Panc1 (cell line): ENCODE measurements at regions not wholly inside any gene's neighbourhood (a gene's known extent, or its start where the extent isn't known, plus 50 kb on each side); places are given as distances from the start of the nearest gene placed in this dataset.

Experiments
- ATAC-seq: fragments of 200-7000 bp; cut with Tn5 transposase; 2 replicates; pipeline ENCODE4 v1.9.1; 2020; ENCODE audit warnings: mild to moderate bottlenecking, moderate library complexity
- BruUV-seq: library from RNA; stranded (reverse); fragments of 400-500 nt; replicated peaks from 2 replicates; lab custom pipeline; 2021; lab: Mats Ljungman, UMichigan
- CTCF ChIA-PET: fragments of 300-600 bp; sonication (Branson Sonifier 250); formaldehyde crosslinking; loops from one replicate; lab custom pipeline; 2022; ENCODE audit warnings: antibody characterized with exemption; lab: Charles Lee
- POLR2A ChIA-PET: fragments of 300-600 bp; sonication (Branson Sonifier 250); formaldehyde crosslinking; loops from one replicate; lab custom pipeline; 2022; ENCODE audit warnings: antibody characterized with exemption; lab: Charles Lee
- DNase-seq: peaks from one replicate; pipeline ENCODE4 v3.0.0-alpha.2; 2010; ENCODE audit warnings: low read depth, low spot score
- H3K27ac ChIP-seq: 2 replicates; pipeline ENCODE4 v1.5.1; 2011; ENCODE audit warnings: mild to moderate bottlenecking, low read length, inconsistent platforms
- H3K27me3 ChIP-seq: fragments of 200-500 bp; sonication (Bioruptor generic); 2 replicates; pipeline ENCODE4 v1.6.0; 2014; ENCODE audit warnings: low read length, inconsistent platforms; ENCODE audit not compliant: control insufficient read depth, insufficient read depth
- H3K36me3 ChIP-seq: fragments of 200-500 bp; sonication (Bioruptor generic); 2 replicates; pipeline ENCODE4 v1.5.1; 2014; ENCODE audit warnings: inconsistent platforms, mild to moderate bottlenecking, low read length, moderate library complexity; ENCODE audit not compliant: control insufficient read depth, insufficient read depth
- H3K4me1 ChIP-seq: 2 replicates; pipeline ENCODE4 v1.5.1; 2011; ENCODE audit warnings: inconsistent platforms, mild to moderate bottlenecking, low read length, moderate library complexity; ENCODE audit not compliant: control insufficient read depth, insufficient read depth
- H3K4me3 ChIP-seq, 2 experiments: 2 replicates each; pipeline ENCODE4 v1.5.1; 2011 to 2012; ENCODE audit warnings: low read depth in 2 of 2, low read length in 2 of 2, mild to moderate bottlenecking in 2 of 2, inconsistent platforms in 1 of 2, moderate library complexity in 1 of 2
- H3K9me3 ChIP-seq: fragments of 200-500 bp; sonication (Bioruptor generic); 2 replicates; pipeline ENCODE4 v1.5.1; 2014; ENCODE audit warnings: low read depth, mild to moderate bottlenecking, inconsistent platforms, low read length, moderate library complexity; ENCODE audit not compliant: control insufficient read depth, insufficient read depth
- POLR2AphosphoS5 ChIP-seq: IDR thresholded peaks from 2 replicates; pipeline ENCODE4 v1.6.1; 2012; ENCODE audit warnings: mild to moderate bottlenecking, low read depth, low read length, moderate library complexity
- SIN3A ChIP-seq: IDR thresholded peaks from 2 replicates; pipeline ENCODE4 v1.6.1; 2012; ENCODE audit warnings: low read depth, mild to moderate bottlenecking, low read length, moderate library complexity, borderline replicate concordance; ENCODE audit not compliant: insufficient read depth
- TCF7L2 ChIP-seq: IDR thresholded peaks from 2 replicates; pipeline ENCODE4 v1.6.1; 2011; ENCODE audit warnings: mild to moderate bottlenecking, low read depth, low read length, inconsistent platforms
- in situ Hi-C: cut with HindIII; loops from 2 replicates; pipeline ENCODE4 v1.10.0; 2016; ENCODE audit warnings: low sequenced_read_pairs, low pct_unique_long_range_greater_than_20kb
- intact Hi-C: fragments of 100-400 bp; cut with micrococcal nuclease; formaldehyde crosslinking; loops from one replicate; pipeline ENCODE4 v1.10.0; 2022; ENCODE audit not compliant: unreplicated experiment
- TF ChIP-seq, protein P1 (sequence below): fragments of 450-650 bp; IDR thresholded peaks from 2 replicates; pipeline ENCODE4 v1.5.1; 2017; ENCODE audit warnings: mild to moderate bottlenecking
- TF ChIP-seq, protein P2 (sequence below), 2 experiments: IDR thresholded peaks; 2 replicates each; pipeline ENCODE4 v1.6.1; 2011 to 2012; ENCODE audit warnings: low read depth in 2 of 2, control low read depth in 1 of 2, low read length in 1 of 2, mild to moderate bottlenecking in 1 of 2, moderate library complexity in 1 of 2; ENCODE audit not compliant: insufficient read depth in 1 of 2

DNA sequence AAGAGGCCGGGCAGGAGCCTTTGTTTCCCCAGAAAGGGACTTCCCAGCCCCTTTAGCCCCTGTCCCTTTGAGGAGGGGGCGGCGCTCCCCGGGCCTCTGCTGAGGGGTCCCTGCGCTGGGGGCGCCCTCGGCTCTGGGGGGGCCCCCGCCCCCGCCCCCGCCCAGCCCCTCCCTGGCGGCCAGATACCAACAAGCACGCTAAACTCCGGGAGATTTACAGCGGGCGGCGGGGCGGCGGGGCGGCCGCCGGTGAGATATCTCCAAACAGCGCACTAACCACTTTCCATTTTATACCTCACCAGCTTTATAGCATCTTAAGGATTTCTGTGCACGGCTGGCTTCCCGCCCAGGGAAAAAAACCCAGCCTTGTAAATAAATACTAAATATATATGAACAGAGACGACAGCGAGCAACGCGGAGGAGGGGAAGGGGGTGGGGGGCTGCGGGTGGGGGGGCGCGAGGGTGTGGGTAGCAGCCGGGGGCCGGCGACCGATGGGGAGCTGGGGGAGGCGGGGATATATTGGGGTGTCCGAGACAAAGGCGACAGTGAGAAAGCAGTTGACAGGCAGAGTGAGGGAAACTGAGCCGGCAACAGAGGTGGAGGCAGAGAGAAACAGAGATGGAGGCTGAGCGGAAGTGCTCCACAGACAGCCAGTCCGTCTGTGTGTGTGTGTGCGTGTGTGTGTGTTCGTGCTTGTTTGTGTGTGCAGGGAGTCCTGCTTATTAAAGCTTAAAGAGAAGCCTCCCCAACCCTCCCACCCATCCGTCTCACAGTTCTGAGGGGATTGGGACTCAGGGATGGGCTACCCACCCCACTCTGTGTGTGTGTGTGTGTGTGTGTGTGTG lies 85.8 kb downstream of the HIF1AN start:
- DNase-seq (no peak), ATAC-seq (no peak)
- Histone ChIP-seq H3K4me3 (no peak overlapping the region), H3K4me1 (no peaks in the 10 kb centered on the region), H3K36me3 (no peaks in the 10 kb centered on the region), H3K27ac (no peak overlapping the region), H3K9me3 (no peaks in the 10 kb centered on the region), H3K27me3 (peaks cover 22% of the 10 kb centered on the region)
- BruUV-seq = no TSS peak
- CTCF ChIA-PET = interaction anchor here (0.6 to 0.7 kb wide), 2 partner anchors 27 to 196 kb away, joined by 3 to 6 read pairs; no protein-coding TSS in a partner anchor
- POLR2A ChIA-PET = no interaction called here
- TF ChIP-seq, protein P1, sequence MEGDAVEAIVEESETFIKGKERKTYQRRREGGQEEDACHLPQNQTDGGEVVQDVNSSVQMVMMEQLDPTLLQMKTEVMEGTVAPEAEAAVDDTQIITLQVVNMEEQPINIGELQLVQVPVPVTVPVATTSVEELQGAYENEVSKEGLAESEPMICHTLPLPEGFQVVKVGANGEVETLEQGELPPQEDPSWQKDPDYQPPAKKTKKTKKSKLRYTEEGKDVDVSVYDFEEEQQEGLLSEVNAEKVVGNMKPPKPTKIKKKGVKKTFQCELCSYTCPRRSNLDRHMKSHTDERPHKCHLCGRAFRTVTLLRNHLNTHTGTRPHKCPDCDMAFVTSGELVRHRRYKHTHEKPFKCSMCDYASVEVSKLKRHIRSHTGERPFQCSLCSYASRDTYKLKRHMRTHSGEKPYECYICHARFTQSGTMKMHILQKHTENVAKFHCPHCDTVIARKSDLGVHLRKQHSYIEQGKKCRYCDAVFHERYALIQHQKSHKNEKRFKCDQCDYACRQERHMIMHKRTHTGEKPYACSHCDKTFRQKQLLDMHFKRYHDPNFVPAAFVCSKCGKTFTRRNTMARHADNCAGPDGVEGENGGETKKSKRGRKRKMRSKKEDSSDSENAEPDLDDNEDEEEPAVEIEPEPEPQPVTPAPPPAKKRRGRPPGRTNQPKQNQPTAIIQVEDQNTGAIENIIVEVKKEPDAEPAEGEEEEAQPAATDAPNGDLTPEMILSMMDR = no peak
- intact Hi-C loops = no loop called here
- in situ Hi-C loops = no loop called here

DNA sequence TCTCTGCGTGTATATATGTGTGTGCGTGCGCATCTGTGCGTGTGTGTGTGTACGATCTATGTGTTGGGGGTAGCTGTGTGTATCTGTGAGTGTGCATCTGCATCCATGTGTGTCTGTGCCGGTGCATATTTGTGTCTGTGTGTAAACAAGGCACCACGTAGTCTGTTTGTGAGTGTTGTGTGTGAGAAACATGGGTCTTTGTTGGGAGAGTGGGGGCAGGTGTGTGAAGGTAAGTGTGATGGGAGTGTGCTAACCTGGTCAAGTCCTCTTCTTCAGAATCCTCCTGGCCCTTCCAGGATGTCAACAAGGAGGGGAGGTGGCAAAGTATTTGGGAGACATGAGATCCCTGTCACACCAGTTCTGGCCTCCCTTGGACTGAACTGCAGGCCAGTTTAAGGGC lies 87.2 kb downstream of the HIF1AN start:
- Histone ChIP-seq H3K4me1 (no peaks in the 10 kb centered on the region), H3K4me3 (no peak overlapping the region), H3K9me3 (no peaks in the 10 kb centered on the region), H3K27ac (no peak overlapping the region), H3K36me3 (no peaks in the 10 kb centered on the region), H3K27me3 (peaks cover 12% of the 10 kb centered on the region)
- intact Hi-C loops (no loop called here), in situ Hi-C loops (no loop called here)
- ATAC-seq = no peak
- DNase-seq = no peak
- TF ChIP-seq TCF7L2 (no peak), POLR2AphosphoS5 (no peak), SIN3A (no peak)
- TF ChIP-seq, protein P1 = no peak
- TF ChIP-seq, protein P2, sequence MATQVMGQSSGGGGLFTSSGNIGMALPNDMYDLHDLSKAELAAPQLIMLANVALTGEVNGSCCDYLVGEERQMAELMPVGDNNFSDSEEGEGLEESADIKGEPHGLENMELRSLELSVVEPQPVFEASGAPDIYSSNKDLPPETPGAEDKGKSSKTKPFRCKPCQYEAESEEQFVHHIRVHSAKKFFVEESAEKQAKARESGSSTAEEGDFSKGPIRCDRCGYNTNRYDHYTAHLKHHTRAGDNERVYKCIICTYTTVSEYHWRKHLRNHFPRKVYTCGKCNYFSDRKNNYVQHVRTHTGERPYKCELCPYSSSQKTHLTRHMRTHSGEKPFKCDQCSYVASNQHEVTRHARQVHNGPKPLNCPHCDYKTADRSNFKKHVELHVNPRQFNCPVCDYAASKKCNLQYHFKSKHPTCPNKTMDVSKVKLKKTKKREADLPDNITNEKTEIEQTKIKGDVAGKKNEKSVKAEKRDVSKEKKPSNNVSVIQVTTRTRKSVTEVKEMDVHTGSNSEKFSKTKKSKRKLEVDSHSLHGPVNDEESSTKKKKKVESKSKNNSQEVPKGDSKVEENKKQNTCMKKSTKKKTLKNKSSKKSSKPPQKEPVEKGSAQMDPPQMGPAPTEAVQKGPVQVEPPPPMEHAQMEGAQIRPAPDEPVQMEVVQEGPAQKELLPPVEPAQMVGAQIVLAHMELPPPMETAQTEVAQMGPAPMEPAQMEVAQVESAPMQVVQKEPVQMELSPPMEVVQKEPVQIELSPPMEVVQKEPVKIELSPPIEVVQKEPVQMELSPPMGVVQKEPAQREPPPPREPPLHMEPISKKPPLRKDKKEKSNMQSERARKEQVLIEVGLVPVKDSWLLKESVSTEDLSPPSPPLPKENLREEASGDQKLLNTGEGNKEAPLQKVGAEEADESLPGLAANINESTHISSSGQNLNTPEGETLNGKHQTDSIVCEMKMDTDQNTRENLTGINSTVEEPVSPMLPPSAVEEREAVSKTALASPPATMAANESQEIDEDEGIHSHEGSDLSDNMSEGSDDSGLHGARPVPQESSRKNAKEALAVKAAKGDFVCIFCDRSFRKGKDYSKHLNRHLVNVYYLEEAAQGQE (IDR thresholded peaks at IDR 0.05; ENCODE audit: insufficient read depth in 1 of 2, low read depth in 2 of 2, low read length in 1 of 2) = no peak
- ChIA-PET CTCF (no interaction called here), POLR2A (interaction anchor here (0.6 kb wide), 1 partner anchor 118 kb away, joined by 9 read pairs; no protein-coding TSS in a partner anchor)
- no TSS peak for BruUV-seq
